GM12892 (cell line): ENCODE measurements at regions not wholly inside any gene's neighbourhood (a gene's known extent, or its start where the extent isn't known, plus 50 kb on each side); places are given as distances from the start of the nearest gene placed in this dataset.

Experiments
- DNase-seq: peaks from one replicate; pipeline ENCODE4 v3.0.0; 2011; ENCODE audit not compliant: insufficient read length
- FAIRE-seq: peaks from 2 replicates; lab custom pipeline; 2011; peaks lifted over from hg19 to GRCh38; lab: Jason Lieb, UNC
- POLR2A ChIP-seq: IDR thresholded peaks from 2 replicates; pipeline ENCODE4 v1.6.1; 2011; ENCODE audit warnings: low read depth, low read length, control low read depth
- POLR2AphosphoS5 ChIP-seq: IDR thresholded peaks from 2 replicates; pipeline ENCODE4 v1.6.1; 2011; ENCODE audit warnings: low read depth, low read length, control low read depth
- TAF1 ChIP-seq: IDR thresholded peaks from 2 replicates; pipeline ENCODE4 v1.6.1; 2011; ENCODE audit warnings: low read depth, mild to moderate bottlenecking, control low read depth, low read length, borderline replicate concordance

- TF ChIP-seq TAF1 (no peak), POLR2A (no peak), POLR2AphosphoS5 (no peak)
- DNase-seq (no peak), FAIRE-seq (no peak)
These were observed 1022.9 kb downstream of the BCL11B start for GRCh38 chr14:98249057-98249456.

GRCh38 chr14:98249476-98249875, 1022.5 kb downstream of the BCL11B start:
- no peak for DNase-seq
- no peak for FAIRE-seq
- no peak for TF ChIP-seq POLR2A
- TF ChIP-seq POLR2AphosphoS5, result no peak
- no peak for TF ChIP-seq TAF1

GRCh38 chr14:98252820-98253219, 1019.2 kb downstream of the BCL11B start:
- no peak for TF ChIP-seq POLR2A
- no peak for TF ChIP-seq POLR2AphosphoS5
- no peak for TF ChIP-seq TAF1
- DNase-seq, result no peak
- no peak for FAIRE-seq

- no peak for TF ChIP-seq TAF1
- no peak for TF ChIP-seq POLR2AphosphoS5
- no peak for TF ChIP-seq POLR2A
- no peak for FAIRE-seq
- no peak for DNase-seq
These were observed 1012.1 kb downstream of the BCL11B start for GRCh38 chr14:98259881-98260280.

GRCh38 chr14:98262566-98262965, 1009.4 kb downstream of the BCL11B start:
- TF ChIP-seq POLR2A, result no peak
- no peak for TF ChIP-seq POLR2AphosphoS5
- no peak for TF ChIP-seq TAF1
- DNase-seq (no peak), FAIRE-seq (no peak)

GRCh38 chr14:98269533-98269932, 1002.5 kb downstream of the BCL11B start:
- no peak for FAIRE-seq
- no peak for DNase-seq
- TF ChIP-seq POLR2A, result no peak

- no peak for TF ChIP-seq POLR2A
- no peak for TF ChIP-seq POLR2AphosphoS5
- TF ChIP-seq TAF1, result no peak
- no peak for FAIRE-seq
These were observed 1001.8 kb downstream of the BCL11B start for GRCh38 chr14:98270201-98270600.

GRCh38 chr14:98274596-98274995, 997.4 kb downstream of the BCL11B start:
- TF ChIP-seq TAF1 (no peak), POLR2A (no peak), POLR2AphosphoS5 (no peak)

More at GRCh38 chr14:98270201-98270600, 1001.8 kb downstream of the BCL11B start:
- no peak for DNase-seq

GRCh38 chr14:98278800-98279199, 993.2 kb downstream of the BCL11B start:
- FAIRE-seq, result no peak
- no peak for DNase-seq
- TF ChIP-seq TAF1 (no peak), POLR2A (no peak), POLR2AphosphoS5 (no peak)

More at GRCh38 chr14:98274596-98274995, 997.4 kb downstream of the BCL11B start:
- FAIRE-seq, result no peak
- DNase-seq, result no peak

- no peak for FAIRE-seq
- no peak for DNase-seq
- no peak for TF ChIP-seq POLR2AphosphoS5
- TF ChIP-seq POLR2A, result no peak
- TF ChIP-seq TAF1, result no peak
These were observed 991.6 kb downstream of the BCL11B start for GRCh38 chr14:98280436-98280835.

GRCh38 chr14:98288825-98289224, 983.2 kb downstream of the BCL11B start:
- no peak for TF ChIP-seq TAF1
- no peak for TF ChIP-seq POLR2AphosphoS5
- no peak for TF ChIP-seq POLR2A
- DNase-seq, result no peak
- no peak for FAIRE-seq

GRCh38 chr14:98290596-98290995, 981.4 kb downstream of the BCL11B start:
- DNase-seq (no peak), FAIRE-seq (no peak)
- TF ChIP-seq POLR2A (no peak), TAF1 (no peak), POLR2AphosphoS5 (no peak)
